HFF-Myc (cell line): ENCODE measurements at regions not wholly inside any gene's neighbourhood (a gene's known extent, or its start where the extent isn't known, plus 50 kb on each side); places are given as distances from the start of the nearest gene placed in this dataset.

Experiments
- DNase-seq: peaks from one replicate; pipeline ENCODE4 v3.0.0-alpha.2; 2011; ENCODE audit warnings: low read depth; ENCODE audit errors: extremely low read depth
- H3K4me3 ChIP-seq: replicated peaks from 2 replicates; pipeline ENCODE4 v1.5.1; 2011; ENCODE audit warnings: low read depth, mild to moderate bottlenecking, control low read depth, low read length
- TF ChIP-seq, protein P1 (sequence below): IDR thresholded peaks from 2 replicates; pipeline ENCODE4 v1.5.1; 2012; ENCODE audit warnings: mild to moderate bottlenecking, low read depth, low read length, control low read depth; ENCODE audit errors: missing control alignments

- no peak overlapping the region for H3K4me3 ChIP-seq
- DNase-seq, result no peak
- TF ChIP-seq, protein P1, sequence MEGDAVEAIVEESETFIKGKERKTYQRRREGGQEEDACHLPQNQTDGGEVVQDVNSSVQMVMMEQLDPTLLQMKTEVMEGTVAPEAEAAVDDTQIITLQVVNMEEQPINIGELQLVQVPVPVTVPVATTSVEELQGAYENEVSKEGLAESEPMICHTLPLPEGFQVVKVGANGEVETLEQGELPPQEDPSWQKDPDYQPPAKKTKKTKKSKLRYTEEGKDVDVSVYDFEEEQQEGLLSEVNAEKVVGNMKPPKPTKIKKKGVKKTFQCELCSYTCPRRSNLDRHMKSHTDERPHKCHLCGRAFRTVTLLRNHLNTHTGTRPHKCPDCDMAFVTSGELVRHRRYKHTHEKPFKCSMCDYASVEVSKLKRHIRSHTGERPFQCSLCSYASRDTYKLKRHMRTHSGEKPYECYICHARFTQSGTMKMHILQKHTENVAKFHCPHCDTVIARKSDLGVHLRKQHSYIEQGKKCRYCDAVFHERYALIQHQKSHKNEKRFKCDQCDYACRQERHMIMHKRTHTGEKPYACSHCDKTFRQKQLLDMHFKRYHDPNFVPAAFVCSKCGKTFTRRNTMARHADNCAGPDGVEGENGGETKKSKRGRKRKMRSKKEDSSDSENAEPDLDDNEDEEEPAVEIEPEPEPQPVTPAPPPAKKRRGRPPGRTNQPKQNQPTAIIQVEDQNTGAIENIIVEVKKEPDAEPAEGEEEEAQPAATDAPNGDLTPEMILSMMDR, result no peak
Measured at GRCh38 chr4:25535278-25535677, 120.4 kb upstream of the SLC34A2 start.

GRCh38 chr4:25535701-25536473 lies 119.8 kb upstream of the SLC34A2 start:
- H3K4me3 ChIP-seq, result no peak overlapping the region
- TF ChIP-seq, protein P1, result no peak
- no peak for DNase-seq

DNA sequence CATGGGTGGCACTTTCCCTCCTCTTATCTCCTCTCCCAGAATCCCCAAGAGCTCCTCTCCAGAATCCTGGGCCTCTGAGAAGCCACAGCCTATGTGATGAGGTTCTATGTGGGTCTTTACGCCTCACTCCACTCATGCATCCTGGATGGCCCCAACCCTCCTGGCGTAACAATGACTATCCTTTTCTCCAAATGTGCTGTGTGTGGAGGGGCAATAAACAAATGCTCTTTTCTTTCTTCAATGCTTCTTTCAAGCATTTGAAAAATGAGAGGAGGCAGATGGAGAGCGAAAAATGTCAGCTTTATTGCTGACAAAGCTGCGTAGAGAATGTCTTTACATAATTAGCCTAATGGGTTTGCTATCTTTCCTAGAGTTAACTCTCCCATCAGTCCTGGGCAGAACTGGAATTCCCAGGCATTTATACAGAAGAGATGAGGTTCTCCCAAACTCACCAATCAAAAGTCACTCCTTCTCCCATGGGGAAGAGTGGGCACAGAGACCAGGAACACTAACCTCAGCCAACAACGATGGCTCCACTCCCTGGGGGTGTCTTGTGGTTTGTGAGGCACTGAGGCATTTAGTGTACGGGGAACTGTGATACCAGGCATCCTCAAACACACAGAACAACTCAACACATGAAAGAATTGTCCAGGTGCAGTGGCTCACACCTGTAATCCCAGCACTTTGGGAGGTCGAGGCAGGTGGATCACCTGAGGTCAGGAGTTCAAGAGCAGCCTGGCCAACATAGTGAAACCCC lies 118.9 kb upstream of the SLC34A2 start:
- no peak overlapping the region for H3K4me3 ChIP-seq
- no peak for DNase-seq
- TF ChIP-seq, protein P1, result no peak

GRCh38 chr4:25538430-25538829 lies 117.2 kb upstream of the SLC34A2 start:
- H3K4me3 ChIP-seq, result no peak overlapping the region
- TF ChIP-seq, protein P1, result no peak
- no peak for DNase-seq

DNA sequence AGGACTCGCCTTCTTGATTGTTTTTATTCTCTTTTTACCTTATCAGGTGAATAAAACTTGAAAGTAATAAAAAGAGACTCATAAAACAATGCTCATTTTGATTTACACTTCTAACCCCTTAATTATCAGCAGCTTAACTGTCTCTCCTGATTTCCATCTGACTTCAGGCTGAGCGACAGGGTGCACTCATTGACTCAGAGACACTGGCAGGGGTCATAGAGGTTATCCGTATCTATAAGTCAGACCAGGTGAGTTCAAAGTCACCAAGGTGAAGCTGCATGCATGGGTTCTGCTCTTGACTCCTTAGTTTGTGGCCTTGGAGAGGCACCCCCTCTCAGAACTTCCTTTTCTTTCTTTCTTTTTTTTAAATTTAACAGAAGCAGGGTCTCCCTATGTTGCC lies 116.4 kb upstream of the SLC34A2 start:
- no peak overlapping the region for H3K4me3 ChIP-seq
- DNase-seq, result no peak
- TF ChIP-seq, protein P1, result no peak

GRCh38 chr4:25540734-25541133 lies 114.9 kb upstream of the SLC34A2 start:
- DNase-seq, result no peak
- no peak overlapping the region for H3K4me3 ChIP-seq
- TF ChIP-seq, protein P1, result no peak

DNA sequence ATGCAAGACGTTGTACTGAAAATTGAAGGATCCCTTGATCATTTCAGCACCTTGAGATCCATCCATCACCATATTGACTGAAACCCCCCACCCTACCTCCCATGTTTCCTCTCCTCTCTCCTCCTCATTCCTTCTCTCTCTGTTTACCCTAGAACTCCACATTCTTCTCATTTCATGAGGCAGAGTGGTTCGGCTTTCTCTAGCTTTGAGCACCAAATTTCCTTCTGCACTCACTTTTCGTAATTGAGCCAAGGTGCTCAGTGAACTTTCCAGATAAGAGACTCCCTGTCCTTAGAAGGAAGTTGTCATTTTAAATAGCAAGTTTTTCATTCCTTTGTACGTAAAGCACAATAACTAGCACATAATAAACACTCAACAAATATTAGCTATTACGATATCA lies 108.3 kb upstream of the SLC34A2 start:
- no peak overlapping the region for H3K4me3 ChIP-seq
- DNase-seq, result no peak
- TF ChIP-seq, protein P1, result no peak
